Daoy (cell line): ENCODE measurements at regions not wholly inside any gene's neighbourhood (a gene's known extent, or its start where the extent isn't known, plus 50 kb on each side); places are given as distances from the start of the nearest gene placed in this dataset.
"Not testable (repeated sequence)": the region's sequence is repeated elsewhere in the genome, so short reads cannot be mapped to it uniquely, and the experiment has no call there.

Experiments used
- DNase-seq: peaks from one replicate; pipeline ENCODE4 v3.0.0-alpha.2; 2015; ENCODE audit warnings: low read depth

GRCh38 chr6:86256615-86257187, 614.0 kb upstream of the SYNCRIP start:
- DNase-seq = no peak

- no peak for DNase-seq
These were observed 613.3 kb upstream of the SYNCRIP start for GRCh38 chr6:86255973-86256372.

- no peak for DNase-seq
These were observed 608.4 kb upstream of the SYNCRIP start for GRCh38 chr6:86251106-86251505.

GRCh38 chr6:86217906-86218305, 575.2 kb upstream of the SYNCRIP start:
- no peak for DNase-seq

GRCh38 chr6:86215323-86215722, 572.6 kb upstream of the SYNCRIP start:
- no peak for DNase-seq

- no peak for DNase-seq
These were observed 563.3 kb upstream of the SYNCRIP start for GRCh38 chr6:86205980-86206379.

- no peak for DNase-seq
These were observed 560.4 kb upstream of the SYNCRIP start for GRCh38 chr6:86203044-86203443.

- no peak for DNase-seq
These were observed 551.1 kb upstream of the SYNCRIP start for GRCh38 chr6:86193821-86194220.

- DNase-seq = no peak
These were observed 549.4 kb upstream of the SYNCRIP start for GRCh38 chr6:86192123-86192522.

- not testable (repeated sequence) for DNase-seq
These were observed 532.5 kb upstream of the SYNCRIP start for GRCh38 chr6:86175149-86175548.

GRCh38 chr6:86154852-86155251, 512.2 kb upstream of the SYNCRIP start:
- DNase-seq = no peak

GRCh38 chr6:86153521-86153920, 510.8 kb upstream of the SYNCRIP start:
- no peak for DNase-seq

GRCh38 chr6:86152546-86152945, 509.9 kb upstream of the SYNCRIP start:
- DNase-seq = no peak

GRCh38 chr6:86148586-86148985, 505.9 kb upstream of the SYNCRIP start:
- no peak for DNase-seq

- DNase-seq = no peak
These were observed 505.2 kb upstream of the SYNCRIP start for GRCh38 chr6:86147859-86148258.

GRCh38 chr6:86147311-86147710, 504.6 kb upstream of the SYNCRIP start:
- DNase-seq = no peak

GRCh38 chr6:86146751-86147150, 504.1 kb upstream of the SYNCRIP start:
- not testable (repeated sequence) for DNase-seq

GRCh38 chr6:86142326-86142725, 499.6 kb upstream of the SYNCRIP start:
- DNase-seq = no peak

GRCh38 chr6:86128130-86128814, 485.6 kb upstream of the SYNCRIP start:
- DNase-seq = no peak

GRCh38 chr6:86122086-86122485, 479.4 kb upstream of the SYNCRIP start:
- DNase-seq = no peak

GRCh38 chr6:86118271-86118670, 475.6 kb upstream of the SYNCRIP start:
- no peak for DNase-seq

- DNase-seq = no peak
These were observed 465.3 kb upstream of the SYNCRIP start for GRCh38 chr6:86107985-86108384.

GRCh38 chr6:86087954-86088353, 445.3 kb upstream of the SYNCRIP start:
- no peak for DNase-seq

- no peak for DNase-seq
These were observed 437.3 kb upstream of the SYNCRIP start for GRCh38 chr6:86079938-86080337.
